ENCODE measurements at regions not wholly inside any gene's neighbourhood (a gene's known extent, or its start where the extent isn't known, plus 50 kb on each side); places are given as distances from the start of the nearest gene placed in this dataset.
"Not testable (repeated sequence)": the region's sequence is repeated elsewhere in the genome, so short reads cannot be mapped to it uniquely, and the experiment has no call there.

DNA sequence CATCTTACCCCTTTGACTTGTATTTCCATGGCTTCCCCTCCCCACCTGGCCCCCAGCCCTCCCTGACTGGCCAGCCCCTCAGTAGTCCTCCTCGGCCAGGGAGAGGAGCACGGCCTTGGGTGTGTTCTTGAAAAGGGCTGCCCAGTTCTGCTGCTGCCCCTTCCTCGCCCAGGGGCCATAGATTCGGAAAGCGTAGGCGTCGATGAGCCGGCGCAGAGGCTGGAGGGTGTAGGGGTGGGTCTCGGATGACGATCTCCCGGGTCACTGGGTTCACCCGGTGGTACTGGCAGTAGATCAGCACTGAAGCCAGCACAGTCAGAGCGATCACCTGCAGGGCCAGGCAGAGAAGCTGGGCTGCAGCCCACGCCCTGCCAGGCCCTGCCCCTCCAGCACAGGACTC lies 71.7 kb downstream of the ZNF479 start:
- not testable (repeated sequence) for H3K27ac ChIP-seq, H3K4me1 ChIP-seq, H3K4me3 ChIP-seq, H3K27me3 ChIP-seq, H3K36me3 ChIP-seq, H3K9me3 ChIP-seq
- peak in 1 of 3 donors; percentile 29 for DNase-seq

DNA sequence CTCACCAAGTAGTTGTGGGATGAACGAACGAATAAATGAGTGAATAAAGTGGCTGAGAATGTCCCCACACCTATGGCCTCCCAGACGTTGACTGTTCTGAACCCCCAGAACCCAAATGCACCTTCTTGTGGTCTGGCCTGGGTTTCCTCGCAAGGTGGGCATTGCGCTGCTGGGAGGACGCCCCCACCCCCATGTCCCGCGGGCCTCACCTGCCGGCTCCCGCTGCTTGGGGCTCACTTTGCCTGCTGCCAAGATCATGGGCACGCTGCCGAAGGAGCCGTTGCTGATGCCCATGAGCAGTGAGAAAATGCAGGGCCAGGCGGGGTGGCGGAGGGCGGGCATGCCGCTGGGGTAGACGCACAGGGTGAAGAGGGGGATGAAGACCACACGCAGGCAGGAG lies 115.9 kb downstream of the ZNF479 start:
- H3K27me3 ChIP-seq, H3K4me1 ChIP-seq, H3K9me3 ChIP-seq, H3K36me3 ChIP-seq, H3K27ac ChIP-seq, H3K4me3 ChIP-seq, DNase-seq: not testable (repeated sequence)

DNA sequence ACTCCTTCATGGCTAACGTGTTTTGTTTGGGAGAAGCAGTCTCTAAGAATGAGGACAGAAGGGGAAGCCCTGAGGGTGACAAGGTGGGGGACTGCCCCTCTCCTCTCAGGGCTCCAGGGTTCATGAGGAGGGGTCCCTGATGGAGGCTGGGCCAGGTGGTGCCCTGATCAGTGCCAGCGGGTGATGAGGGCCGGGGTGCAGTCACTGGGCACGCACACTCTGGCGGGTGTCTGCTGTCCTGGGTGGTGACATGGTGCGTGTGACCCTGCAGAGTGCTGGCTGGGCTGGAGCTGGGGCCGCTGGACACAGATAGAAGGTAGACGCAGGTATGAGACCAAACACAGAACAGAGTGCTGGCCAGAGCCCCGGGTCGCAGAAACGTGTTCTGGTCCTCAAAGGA lies 118.5 kb downstream of the ZNF479 start:
- DNase-seq, H3K9me3 ChIP-seq, H3K36me3 ChIP-seq, H3K4me3 ChIP-seq, H3K4me1 ChIP-seq, H3K27me3 ChIP-seq, H3K27ac ChIP-seq: not testable (repeated sequence)

DNA sequence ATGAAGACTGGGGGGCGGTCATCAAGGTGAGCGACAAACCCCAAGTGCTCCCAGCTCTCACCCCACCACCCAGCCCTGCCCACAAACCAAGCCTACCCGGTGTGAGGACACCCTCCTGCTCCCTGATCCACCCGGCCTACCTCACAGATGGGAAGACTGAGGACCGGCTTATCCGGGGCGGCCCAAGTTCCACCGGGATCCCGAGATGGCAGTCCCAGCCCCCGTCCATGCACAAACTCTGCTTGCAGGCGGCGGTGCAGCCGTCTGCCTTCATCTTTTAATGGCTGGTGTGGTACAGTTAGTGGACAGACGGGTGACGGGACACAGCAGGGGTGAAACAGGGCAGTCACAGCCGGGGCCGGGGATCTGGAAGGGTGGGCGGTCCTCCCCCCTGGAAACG lies 119.3 kb downstream of the ZNF479 start:
- H3K27me3 ChIP-seq, H3K27ac ChIP-seq, H3K9me3 ChIP-seq, H3K36me3 ChIP-seq, H3K4me3 ChIP-seq, H3K4me1 ChIP-seq, DNase-seq: not testable (repeated sequence)

DNA sequence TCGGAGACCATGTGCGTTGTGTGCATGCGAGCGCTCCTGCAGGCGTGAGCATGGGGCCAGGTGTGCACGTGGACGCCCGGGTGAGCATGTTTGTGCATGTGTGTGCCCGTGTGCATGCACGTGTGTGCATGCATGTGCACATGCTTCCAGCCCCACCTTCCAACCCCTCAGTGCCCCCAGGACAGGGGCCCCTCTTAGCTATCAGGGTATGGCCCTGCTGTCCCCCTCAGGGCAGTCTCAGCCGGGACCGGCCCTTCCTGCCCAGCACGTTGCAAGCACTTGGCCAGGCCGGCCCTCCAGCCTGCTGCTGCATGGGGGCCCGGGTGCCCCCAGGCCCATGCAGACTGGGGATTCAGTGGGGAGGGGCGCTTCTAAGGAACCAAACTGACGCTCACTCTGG lies 123.0 kb downstream of the ZNF479 start:
- H3K27ac ChIP-seq, H3K4me1 ChIP-seq, H3K27me3 ChIP-seq, H3K36me3 ChIP-seq, DNase-seq, H3K9me3 ChIP-seq, H3K4me3 ChIP-seq: not testable (repeated sequence)

DNA sequence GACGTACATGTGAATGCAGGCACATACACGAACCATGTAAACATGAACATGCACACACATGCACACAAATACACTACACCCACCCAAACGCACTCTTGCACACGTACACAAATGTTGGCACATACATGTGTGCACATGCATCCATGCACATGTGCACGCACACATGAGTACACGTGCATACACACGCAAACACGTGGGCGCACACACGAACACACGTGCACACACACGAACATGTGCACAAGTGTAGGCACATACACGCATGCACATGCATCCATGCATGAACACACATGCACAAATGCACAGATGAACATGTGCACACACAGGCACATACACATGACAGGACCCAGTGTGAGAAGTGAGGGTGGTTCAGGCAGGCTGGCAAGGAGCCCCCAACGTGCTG lies 126.3 kb downstream of the ZNF479 start:
- H3K27me3 ChIP-seq, H3K4me1 ChIP-seq, H3K36me3 ChIP-seq, DNase-seq, H3K9me3 ChIP-seq, H3K4me3 ChIP-seq, H3K27ac ChIP-seq: not testable (repeated sequence)

DNA sequence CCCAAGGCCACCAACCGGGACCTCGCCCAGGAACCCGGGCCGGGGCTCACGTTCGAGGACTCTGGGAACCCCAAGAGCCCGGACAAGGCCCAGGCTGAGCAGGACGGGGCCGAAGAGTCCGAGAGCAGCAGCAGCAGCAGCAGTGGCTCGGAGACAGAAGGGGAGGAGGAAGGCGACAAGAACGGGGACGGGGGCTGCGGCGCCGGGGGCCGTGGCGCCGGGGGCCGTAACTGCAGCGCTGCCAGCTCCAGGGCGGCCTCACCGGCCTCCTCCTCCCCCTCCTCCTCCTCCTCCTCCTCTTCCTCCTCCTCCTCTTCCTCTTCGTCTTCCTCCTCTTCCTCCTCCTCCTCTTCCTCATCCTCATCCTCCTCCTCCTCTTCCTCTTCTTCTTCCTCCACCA lies 128.4 kb downstream of the ZNF479 start:
- not testable (repeated sequence) for H3K36me3 ChIP-seq, DNase-seq, H3K4me1 ChIP-seq, H3K27me3 ChIP-seq, H3K27ac ChIP-seq, H3K4me3 ChIP-seq, H3K9me3 ChIP-seq

DNA sequence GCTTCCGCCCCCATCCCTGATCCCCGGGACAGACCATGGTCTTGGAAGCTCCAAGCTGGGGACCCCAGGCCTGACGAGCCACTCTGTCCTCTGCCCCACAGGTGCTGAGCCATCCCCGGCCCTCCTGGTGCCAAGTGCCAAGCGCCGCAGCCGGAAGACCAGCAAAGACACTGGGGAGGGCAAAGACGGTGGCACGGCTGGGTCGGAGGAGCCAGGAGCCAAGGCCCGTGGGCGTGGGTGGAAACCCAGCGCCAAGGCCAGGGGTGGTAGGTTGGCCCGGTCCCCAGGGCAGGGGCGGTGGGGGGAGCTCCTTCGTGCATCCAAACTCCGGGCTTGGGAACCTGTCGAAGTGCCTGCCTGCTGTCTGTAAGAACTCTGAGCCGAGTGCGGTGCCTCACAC lies 130.3 kb downstream of the ZNF479 start:
- not testable (repeated sequence) for H3K9me3 ChIP-seq, H3K4me3 ChIP-seq, H3K27me3 ChIP-seq, H3K36me3 ChIP-seq, H3K27ac ChIP-seq, H3K4me1 ChIP-seq, DNase-seq

DNA sequence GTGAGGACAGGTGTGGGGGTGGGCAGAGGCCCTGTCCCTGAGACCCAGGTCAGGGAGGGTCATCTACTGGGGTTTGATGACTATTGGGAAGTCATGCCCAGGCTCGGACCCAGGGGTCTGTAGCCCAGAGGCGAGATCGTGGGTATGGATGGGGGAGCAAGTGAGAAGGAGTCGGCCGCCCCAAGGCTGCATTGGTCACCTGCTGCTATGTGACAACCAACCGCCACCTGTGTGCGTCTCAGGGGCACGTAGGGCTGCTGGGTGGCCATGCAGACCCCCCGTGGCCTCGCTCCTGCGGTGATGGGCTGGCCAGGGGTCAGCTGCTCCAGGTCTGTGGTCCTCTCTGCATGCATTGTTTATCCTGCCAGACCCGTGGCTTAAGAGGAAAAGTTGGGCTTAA lies 138.5 kb downstream of the ZNF479 start:
- H3K27ac ChIP-seq, H3K4me1 ChIP-seq, H3K27me3 ChIP-seq, DNase-seq, H3K36me3 ChIP-seq, H3K4me3 ChIP-seq, H3K9me3 ChIP-seq: not testable (repeated sequence)

DNA sequence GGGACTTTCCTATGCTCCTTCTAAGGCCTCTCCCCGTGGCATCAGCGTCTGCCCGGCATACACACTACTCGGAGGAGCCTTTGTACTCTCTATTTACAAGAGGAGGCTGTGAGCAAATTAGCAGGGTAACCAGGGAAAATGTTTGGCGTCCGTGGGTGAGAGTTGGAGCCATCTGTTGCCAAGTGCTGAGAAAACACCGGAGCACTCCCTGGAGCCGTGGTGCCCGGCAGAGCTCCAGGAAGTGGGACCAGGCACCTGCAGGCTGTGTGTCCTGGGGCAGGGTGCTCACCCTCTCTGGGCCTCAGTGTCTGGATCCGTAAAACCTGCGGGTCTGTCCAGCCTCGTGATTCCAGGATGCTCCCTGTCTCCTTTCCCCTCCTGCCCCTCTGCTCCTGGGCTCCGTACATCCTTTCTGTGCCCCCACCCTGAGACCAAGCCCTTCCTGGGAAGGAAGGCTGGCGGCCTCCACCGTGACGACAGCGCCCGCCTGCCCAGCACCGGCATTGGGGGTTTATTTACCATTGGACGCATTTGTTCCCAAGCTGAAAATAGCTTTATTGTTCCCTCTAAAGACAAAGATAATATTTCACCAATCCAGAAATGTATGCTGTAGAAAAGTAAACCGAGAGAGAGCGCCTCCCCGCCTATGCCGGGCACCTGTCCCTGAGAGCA lies 174.4 kb downstream of the ZNF479 start:
- not testable (repeated sequence) for H3K4me1 ChIP-seq, H3K4me3 ChIP-seq, H3K36me3 ChIP-seq, H3K27me3 ChIP-seq, DNase-seq, H3K27ac ChIP-seq, H3K9me3 ChIP-seq

DNA sequence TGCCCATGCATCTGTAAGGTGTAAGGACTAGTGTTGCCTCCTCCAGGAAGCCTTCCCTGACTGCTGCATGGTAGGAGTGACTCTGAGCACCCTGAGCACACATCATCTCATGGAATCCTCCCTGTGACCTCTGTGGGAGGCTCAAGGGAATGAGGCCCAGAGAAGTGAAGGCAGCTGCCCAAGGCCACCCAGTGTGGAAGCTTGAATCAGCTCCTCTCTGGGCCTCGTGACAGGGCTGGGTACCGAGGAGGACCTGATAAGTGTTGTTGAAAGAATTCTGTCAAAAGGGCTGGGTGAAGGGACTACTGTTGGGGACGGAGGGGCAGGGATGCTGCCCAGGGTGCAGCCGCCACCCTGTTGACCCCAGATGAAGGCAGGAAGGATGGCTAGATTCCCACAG lies 175.2 kb downstream of the ZNF479 start:
- not testable (repeated sequence) for H3K9me3 ChIP-seq, H3K36me3 ChIP-seq, H3K4me3 ChIP-seq, H3K4me1 ChIP-seq, H3K27me3 ChIP-seq, H3K27ac ChIP-seq, DNase-seq

DNA sequence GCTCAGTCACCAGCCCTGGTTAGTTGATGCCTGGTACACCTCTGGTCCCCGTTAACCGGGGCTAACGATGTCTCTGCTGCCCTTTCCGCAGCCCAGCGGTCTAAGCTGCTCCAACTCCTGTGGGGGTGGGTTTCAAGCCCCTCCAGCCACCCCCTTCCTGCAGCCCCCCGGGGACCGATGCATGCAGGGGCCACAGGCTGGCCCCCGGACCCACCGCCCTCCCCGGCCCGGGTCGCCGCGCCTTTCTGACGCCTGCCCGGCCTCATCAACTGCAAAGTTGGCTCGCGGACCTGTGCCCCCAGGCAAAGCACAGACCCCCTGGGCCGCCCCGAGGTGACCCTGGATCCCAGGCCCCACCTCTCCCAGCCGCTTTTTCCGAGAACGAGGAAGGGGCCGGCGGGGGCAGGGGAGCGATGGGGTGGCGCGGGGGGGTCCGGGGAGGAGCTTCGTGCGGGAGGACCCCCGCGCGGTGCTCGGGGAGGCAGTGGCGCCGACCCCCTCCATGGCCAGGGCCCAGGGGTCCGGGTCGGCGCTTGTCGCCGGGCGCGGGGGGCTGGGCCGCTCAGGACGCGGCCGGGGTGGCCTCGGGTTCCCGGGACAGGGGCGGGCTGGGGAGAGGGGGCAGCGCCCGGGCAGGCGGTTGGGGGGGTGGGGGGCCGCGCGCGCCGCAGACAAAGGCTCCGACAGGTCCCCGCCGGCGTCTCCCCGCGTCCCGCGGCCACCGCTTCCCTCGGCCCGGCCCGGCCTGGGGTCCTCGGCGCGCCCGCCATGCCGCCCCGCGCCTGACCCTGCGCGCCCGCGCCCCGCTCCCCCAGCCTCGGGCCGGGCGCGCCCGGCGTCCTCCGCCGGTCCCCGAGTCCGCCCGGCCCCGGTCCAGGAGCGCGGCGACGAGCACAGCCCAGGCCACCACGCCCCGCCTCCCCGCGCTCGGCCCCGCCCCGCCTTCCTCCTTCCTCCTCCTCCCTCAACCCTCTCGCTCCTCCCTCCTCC lies 183.6 kb downstream of the ZNF479 start:
- not testable (repeated sequence) for H3K36me3 ChIP-seq, H3K9me3 ChIP-seq, H3K27ac ChIP-seq, H3K4me1 ChIP-seq, DNase-seq, H3K4me3 ChIP-seq, H3K27me3 ChIP-seq

DNA sequence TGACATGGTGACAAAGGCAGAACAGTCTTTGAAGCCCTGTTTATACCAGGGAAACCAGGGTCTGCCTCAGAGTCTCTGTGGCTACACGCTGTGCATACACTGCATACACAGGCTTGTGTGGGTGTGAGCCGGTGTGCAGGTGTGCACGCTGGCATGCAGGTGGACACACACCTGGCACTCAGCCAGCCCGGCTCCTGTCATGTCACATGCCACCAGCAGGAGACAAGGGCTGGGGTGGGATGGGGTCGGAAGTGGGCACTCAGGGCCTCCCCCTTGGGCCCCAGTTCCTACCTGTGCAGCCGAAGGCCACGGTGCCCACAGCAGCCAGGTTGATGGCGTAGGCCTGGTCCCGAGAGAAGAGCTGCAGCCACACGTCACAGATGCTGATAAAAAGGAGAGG lies 192.2 kb downstream of the ZNF479 start:
- H3K36me3 ChIP-seq, DNase-seq, H3K9me3 ChIP-seq, H3K4me3 ChIP-seq, H3K27me3 ChIP-seq, H3K27ac ChIP-seq, H3K4me1 ChIP-seq: not testable (repeated sequence)

DNA sequence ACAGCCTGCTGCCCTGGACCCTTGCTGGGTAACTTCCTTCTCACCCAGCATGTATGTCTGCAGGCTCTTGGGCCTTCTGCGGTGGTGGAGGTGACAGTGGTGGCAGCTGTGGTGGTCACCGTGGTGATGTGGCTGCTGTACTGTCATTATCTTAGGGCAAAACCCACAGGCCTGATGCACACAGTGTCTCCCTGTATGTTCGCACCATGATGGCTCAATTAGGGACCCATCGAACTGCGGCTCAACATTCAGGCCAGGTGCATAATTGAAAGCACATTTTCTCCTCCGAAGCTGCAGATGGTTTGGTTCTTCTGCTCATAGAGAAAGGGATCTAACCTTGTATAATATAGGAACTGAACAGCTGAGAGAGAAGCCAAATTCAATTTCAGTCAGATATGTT lies 208.3 kb downstream of the ZNF479 start:
- not testable (repeated sequence) for H3K27ac ChIP-seq, DNase-seq, H3K27me3 ChIP-seq, H3K4me3 ChIP-seq, H3K4me1 ChIP-seq, H3K9me3 ChIP-seq, H3K36me3 ChIP-seq

DNA sequence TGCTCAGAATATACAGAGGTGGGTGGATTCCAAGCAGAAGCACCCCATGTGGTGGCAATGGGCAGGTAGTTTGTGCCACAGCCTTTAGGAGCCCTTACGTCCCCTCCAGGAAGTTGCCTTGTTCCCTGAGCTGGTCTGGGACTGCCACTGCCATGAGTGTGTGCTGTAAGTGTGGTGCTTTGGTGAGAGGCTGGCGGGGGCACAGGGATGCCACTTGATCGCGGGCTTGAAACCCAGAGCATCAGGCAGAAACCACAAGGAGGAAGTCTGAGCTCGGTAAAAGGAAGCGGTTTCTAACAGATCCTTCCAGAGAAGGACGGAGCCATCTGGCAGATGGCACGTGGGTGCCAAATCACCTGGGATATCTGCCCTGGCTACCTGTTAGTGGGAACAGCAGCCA lies 221.3 kb downstream of the ZNF479 start:
- H3K4me3 ChIP-seq, H3K9me3 ChIP-seq, H3K27me3 ChIP-seq, H3K36me3 ChIP-seq, DNase-seq, H3K27ac ChIP-seq, H3K4me1 ChIP-seq: not testable (repeated sequence)

DNA sequence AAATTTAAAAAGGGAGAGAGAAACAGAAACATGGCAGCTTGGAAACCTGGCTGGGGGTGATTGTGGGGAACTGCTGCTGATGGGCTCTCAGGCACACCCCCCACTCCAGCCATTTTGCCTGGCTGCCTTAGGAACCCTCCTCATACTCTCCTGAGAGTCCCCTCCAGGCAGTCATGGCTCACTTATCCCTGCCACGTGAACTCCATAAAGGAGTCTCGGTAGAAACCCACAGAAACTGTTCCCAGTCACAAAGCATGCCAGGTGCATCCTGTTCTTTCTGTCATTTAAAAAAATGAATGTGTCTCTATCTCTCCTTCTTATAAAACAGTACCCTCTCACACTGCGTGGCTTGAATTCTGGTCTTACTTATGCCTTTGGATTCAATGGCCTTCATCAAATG lies 242.8 kb downstream of the ZNF479 start:
- not testable (repeated sequence) for H3K36me3 ChIP-seq, H3K4me1 ChIP-seq, H3K27me3 ChIP-seq, H3K4me3 ChIP-seq, H3K9me3 ChIP-seq, H3K27ac ChIP-seq, DNase-seq

Data from Peyer's patch (tissue), 4 donors.